NCI-H2107 treated with DMSO at 0.1 percent for 48 hours (cell line): ENCODE measurements at regions not wholly inside any gene's neighbourhood (a gene's known extent, or its start where the extent isn't known, plus 50 kb on each side); places are given as distances from the start of the nearest gene placed in this dataset.

Experiments
- DNase-seq: peaks from one replicate; lab custom pipeline; 2025; ENCODE audit not compliant: unreplicated experiment; lab: John Stamatoyannopoulos, UW

GRCh38 chr12:13691598-13691997, 289.8 kb downstream of the GRIN2B start:
- DNase-seq: no peak

GRCh38 chr12:13687633-13688032, 293.8 kb downstream of the GRIN2B start:
- DNase-seq: no peak

- DNase-seq: no peak
Observed at GRCh38 chr12:13686260-13686659, 295.1 kb downstream of the GRIN2B start.

- no peak for DNase-seq
Observed at GRCh38 chr12:13680916-13681315, 300.5 kb downstream of the GRIN2B start.

GRCh38 chr12:13676880-13677279, 304.5 kb downstream of the GRIN2B start:
- no peak for DNase-seq

GRCh38 chr12:13670285-13670866, 311.0 kb downstream of the GRIN2B start:
- no peak for DNase-seq

GRCh38 chr12:13668880-13669279, 312.5 kb downstream of the GRIN2B start:
- no peak for DNase-seq

GRCh38 chr12:13666806-13667205, 314.6 kb downstream of the GRIN2B start:
- DNase-seq: no peak

- DNase-seq: peak; percentile 52
Observed at GRCh38 chr12:13661005-13661887, 320.2 kb downstream of the GRIN2B start.

GRCh38 chr12:13654456-13654855, 326.9 kb downstream of the GRIN2B start:
- DNase-seq: no peak

- no peak for DNase-seq
Observed at GRCh38 chr12:13652105-13652504, 329.3 kb downstream of the GRIN2B start.

- DNase-seq: no peak
Observed at GRCh38 chr12:13635709-13636108, 345.7 kb downstream of the GRIN2B start.

- no peak for DNase-seq
Observed at GRCh38 chr12:13631873-13632272, 349.5 kb downstream of the GRIN2B start.

GRCh38 chr12:13630354-13630753, 351.0 kb downstream of the GRIN2B start:
- no peak for DNase-seq

- no peak for DNase-seq
Observed at GRCh38 chr12:13628067-13628466, 353.3 kb downstream of the GRIN2B start.

- DNase-seq: no peak
Observed at GRCh38 chr12:13627536-13627935, 353.9 kb downstream of the GRIN2B start.

GRCh38 chr12:13613297-13613696, 368.1 kb downstream of the GRIN2B start:
- DNase-seq: no peak

- DNase-seq: no peak
Observed at GRCh38 chr12:13609894-13610679, 371.3 kb downstream of the GRIN2B start.

GRCh38 chr12:13606290-13606689, 375.1 kb downstream of the GRIN2B start:
- no peak for DNase-seq

GRCh38 chr12:13603953-13604352, 377.4 kb downstream of the GRIN2B start:
- no peak for DNase-seq

- DNase-seq: no peak
Observed at GRCh38 chr12:13602172-13602571, 379.2 kb downstream of the GRIN2B start.

- DNase-seq: no peak
Observed at GRCh38 chr12:13599176-13599575, 382.2 kb downstream of the GRIN2B start.
